GM12892 (cell line): ENCODE measurements at regions not wholly inside any gene's neighbourhood (a gene's known extent, or its start where the extent isn't known, plus 50 kb on each side); places are given as distances from the start of the nearest gene placed in this dataset.

ENCODE experiments used
- POLR2A ChIP-seq: IDR thresholded peaks from 2 replicates; pipeline ENCODE4 v1.6.1; 2011; ENCODE audit warnings: low read depth, low read length, control low read depth
- POLR2AphosphoS5 ChIP-seq: IDR thresholded peaks from 2 replicates; pipeline ENCODE4 v1.6.1; 2011; ENCODE audit warnings: low read depth, low read length, control low read depth

DNA sequence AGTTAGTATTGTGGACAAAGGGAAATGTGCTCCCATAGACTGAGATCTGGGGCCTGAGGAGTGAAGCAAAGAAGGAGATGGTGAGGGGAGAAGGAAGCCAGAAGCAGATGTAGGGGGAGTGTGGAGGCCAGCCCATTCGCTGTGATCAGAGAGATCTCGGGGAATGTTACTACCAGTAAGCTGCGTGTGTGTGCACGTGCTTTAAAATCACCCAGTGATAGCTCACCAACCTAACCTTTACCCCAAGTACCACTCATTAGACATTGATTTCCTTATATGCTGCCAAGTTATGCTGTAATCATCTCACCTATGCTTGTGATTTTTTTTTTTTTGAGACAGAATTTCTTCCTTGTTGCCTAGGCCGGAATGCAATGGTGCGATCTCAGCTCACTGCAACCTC lies 659.1 kb downstream of the IRX1 start:
- TF ChIP-seq POLR2A (no peak), POLR2AphosphoS5 (no peak)
